Large intestine (tissue), 3 donors: ENCODE measurements at regions not wholly inside any gene's neighbourhood (a gene's known extent, or its start where the extent isn't known, plus 50 kb on each side); places are given as distances from the start of the nearest gene placed in this dataset.
"Not testable (repeated sequence)": the region's sequence is repeated elsewhere in the genome, so short reads cannot be mapped to it uniquely, and the experiment has no call there.

Experiments used
- DNase-seq, 2 donors: peaks; one replicate each; pipeline versions ENCODE4 v3.0.0 to v3.0.0-alpha.2; 2013
- H3K27ac ChIP-seq: one replicate; pipeline ENCODE4 v1.5.1; 2013; ENCODE audit warnings: low read length
- H3K27me3 ChIP-seq: 2 replicates; pipeline ENCODE4 v1.6.1; 2013; ENCODE audit warnings: low read length; ENCODE audit not compliant: control insufficient read depth, insufficient read depth
- H3K36me3 ChIP-seq: 2 replicates; pipeline ENCODE4 v1.6.1; 2013; ENCODE audit warnings: low read length; ENCODE audit not compliant: control insufficient read depth, insufficient read depth
- H3K4me1 ChIP-seq: one replicate; pipeline ENCODE4 v1.6.1; 2013; ENCODE audit warnings: low read length; ENCODE audit not compliant: control insufficient read depth, insufficient read depth
- H3K4me3 ChIP-seq: one replicate; pipeline ENCODE4 v1.5.1; 2013; ENCODE audit warnings: low read length
- H3K9me3 ChIP-seq: one replicate; pipeline ENCODE4 v1.6.1; 2013; ENCODE audit warnings: mild to moderate bottlenecking, low read depth, low read length, moderate library complexity; ENCODE audit not compliant: control insufficient read depth
- WGBS: methylation state at CpG from one replicate; pipeline ENCODE4 v1.1.5; 2013; ENCODE audit warnings: low lambda C conversion rate; ENCODE audit not compliant: insufficient coverage; 5-methylcytosine and 5-hydroxymethylcytosine counted together

DNA sequence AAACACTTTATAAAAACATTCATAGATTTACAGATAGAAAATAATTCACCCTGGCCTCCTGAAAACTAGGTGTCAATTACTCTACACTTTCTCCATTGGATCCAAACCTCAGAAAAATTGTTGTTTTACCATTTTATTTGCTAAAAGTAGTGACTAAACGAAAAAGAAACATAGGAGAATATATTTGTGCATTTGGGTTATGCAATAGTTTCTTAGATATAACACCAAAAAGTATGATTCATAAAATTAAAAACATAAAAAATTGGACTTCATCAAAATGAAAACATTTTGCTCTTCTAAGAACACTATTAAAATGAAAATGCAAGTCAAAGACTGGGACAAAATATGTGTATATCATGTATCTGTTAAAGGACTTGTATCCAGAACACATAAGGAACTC, 671.3 kb downstream of the MAFB start:
- Histone ChIP-seq H3K9me3 (no peaks in the 10 kb centered on the region), H3K4me3 (no peak overlapping the region), H3K4me1 (no peaks in the 10 kb centered on the region), H3K27ac (no peak overlapping the region), H3K27me3 (no peaks in the 10 kb centered on the region), H3K36me3 (no peaks in the 10 kb centered on the region)
- DNase-seq: no peak
- 75% methylated on average over 1 of the region's 1 CpG for WGBS

DNA sequence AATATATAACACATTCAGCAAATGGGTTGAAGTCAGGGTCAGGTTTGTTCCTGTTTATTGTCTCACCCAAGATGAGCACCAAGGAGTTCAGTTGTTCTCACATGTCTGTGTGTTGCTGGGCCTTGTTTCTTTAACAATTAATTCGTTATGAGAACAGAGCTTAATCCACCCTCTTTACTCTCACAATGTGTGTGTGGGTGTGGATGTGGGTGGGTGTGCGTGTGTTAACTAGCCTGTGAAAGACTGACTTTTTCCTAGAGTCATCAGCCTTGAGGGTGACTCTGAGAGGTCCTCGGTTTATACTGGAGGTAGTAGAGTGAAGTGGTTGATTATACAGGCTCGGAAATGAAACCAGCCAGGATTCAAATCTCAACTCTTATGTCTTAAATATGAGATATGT, 672.1 kb downstream of the MAFB start:
- Histone ChIP-seq H3K27me3 (no peaks in the 10 kb centered on the region), H3K4me1 (no peaks in the 10 kb centered on the region), H3K4me3 (no peak overlapping the region), H3K36me3 (no peaks in the 10 kb centered on the region), H3K27ac (no peak overlapping the region), H3K9me3 (no peaks in the 10 kb centered on the region)
- no peak for DNase-seq
- no CpG with 5 or more reads among the region's 4 CpGs for WGBS

DNA sequence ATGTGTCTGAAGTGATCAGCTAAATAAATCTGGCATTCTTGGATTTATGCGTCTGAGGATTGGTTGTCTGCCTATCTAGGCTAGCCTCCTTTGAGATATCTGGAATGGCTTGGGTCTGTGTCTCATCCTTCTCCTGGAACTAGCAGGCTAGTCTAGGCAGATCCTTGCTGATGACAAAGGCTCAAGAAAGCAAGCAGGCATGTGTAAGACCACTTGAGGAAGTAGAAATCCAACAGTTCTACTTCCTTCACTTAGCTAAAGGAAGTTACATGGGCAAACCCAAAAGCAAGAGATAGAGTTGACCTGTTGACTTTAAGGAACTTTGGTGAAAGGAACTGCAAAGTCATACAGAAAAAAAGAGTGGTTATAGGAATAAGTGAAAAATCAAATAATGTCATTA, 672.6 kb downstream of the MAFB start:
- H3K9me3 ChIP-seq: no peaks in the 10 kb centered on the region
- H3K36me3 ChIP-seq: no peaks in the 10 kb centered on the region
- WGBS: no CpG with 5 or more reads among the region's 1 CpG
- no peaks in the 10 kb centered on the region for H3K27me3 ChIP-seq
- no peak for DNase-seq
- H3K27ac ChIP-seq: no peak overlapping the region
- no peak overlapping the region for H3K4me3 ChIP-seq
- no peaks in the 10 kb centered on the region for H3K4me1 ChIP-seq

DNA sequence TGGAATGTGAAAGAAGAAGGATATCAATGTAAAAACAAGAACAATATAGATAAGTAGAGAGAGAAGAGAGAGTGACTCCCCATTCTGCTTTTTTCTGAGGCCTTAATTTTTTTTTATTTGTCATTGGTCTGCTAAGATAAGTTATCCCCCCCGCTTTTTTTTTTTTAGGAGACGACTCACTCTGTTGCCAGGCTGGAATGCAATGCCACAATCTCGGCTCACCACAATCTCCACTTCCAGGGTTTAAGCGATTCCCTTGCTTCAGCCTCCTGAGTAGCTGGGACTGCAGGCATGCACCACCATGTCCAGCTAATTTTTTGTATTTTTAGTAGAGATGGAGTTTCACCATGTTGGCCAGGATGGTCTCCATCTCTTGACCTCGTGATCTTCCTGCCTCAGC, 677.0 kb downstream of the MAFB start:
- not testable (repeated sequence) for H3K27me3 ChIP-seq, H3K4me1 ChIP-seq, H3K27ac ChIP-seq, H3K9me3 ChIP-seq, DNase-seq, H3K36me3 ChIP-seq, H3K4me3 ChIP-seq
- WGBS: no CpG with 5 or more reads among the region's 5 CpGs

DNA sequence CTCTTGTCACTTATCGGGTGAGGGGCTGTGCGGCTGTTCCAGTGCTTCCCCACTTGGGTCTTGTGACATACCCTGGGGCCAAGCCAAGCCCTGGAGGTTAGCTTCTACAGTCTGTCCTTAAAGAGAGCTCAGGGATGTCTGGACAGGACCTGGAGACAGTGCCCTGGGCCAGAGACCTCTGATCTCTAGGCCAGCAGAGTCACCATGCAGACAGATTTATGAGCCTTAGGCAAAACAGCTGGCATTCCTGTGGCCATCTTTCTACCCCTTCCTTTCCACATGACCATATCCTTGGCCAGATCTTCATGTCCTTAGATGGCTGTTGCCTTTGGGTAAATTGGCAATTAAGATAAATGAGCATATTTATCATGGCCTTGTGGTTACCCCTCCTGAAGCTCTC, 678.6 kb downstream of the MAFB start:
- no peaks in the 10 kb centered on the region for H3K27me3 ChIP-seq

DNA sequence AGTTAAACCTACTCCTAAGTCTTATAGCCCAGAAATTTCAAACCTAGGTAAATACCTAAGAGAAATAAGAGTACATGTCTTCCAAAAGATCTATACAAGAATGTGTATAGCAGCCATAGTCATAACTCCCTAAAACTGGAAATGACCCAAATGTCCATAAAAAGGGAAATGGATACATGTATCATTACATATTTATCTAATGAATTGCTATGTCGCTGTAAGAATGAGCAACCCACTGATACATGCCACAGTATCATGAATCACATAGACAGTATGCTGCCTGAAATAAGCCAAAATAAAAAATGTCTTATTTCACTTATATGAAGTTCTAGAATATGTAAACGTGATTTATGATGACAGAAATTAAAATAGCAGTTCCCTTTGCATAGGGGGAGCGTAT, 679.5 kb downstream of the MAFB start:
- no CpG with 5 or more reads among the region's 3 CpGs for WGBS
- H3K27me3 ChIP-seq: no peaks in the 10 kb centered on the region
- no peak overlapping the region for H3K4me3 ChIP-seq
- no peaks in the 10 kb centered on the region for H3K36me3 ChIP-seq
- DNase-seq: no peak
- H3K4me1 ChIP-seq: no peaks in the 10 kb centered on the region
- no peaks in the 10 kb centered on the region for H3K9me3 ChIP-seq
- no peak overlapping the region for H3K27ac ChIP-seq

More for the DNA sequence above, 678.6 kb downstream of the MAFB start:
- no peak overlapping the region for H3K4me3 ChIP-seq
- H3K36me3 ChIP-seq: no peaks in the 10 kb centered on the region
- no peaks in the 10 kb centered on the region for H3K9me3 ChIP-seq
- no CpG with 5 or more reads among the region's 2 CpGs for WGBS
- H3K4me1 ChIP-seq: no peaks in the 10 kb centered on the region
- DNase-seq: no peak
- no peak overlapping the region for H3K27ac ChIP-seq

DNA sequence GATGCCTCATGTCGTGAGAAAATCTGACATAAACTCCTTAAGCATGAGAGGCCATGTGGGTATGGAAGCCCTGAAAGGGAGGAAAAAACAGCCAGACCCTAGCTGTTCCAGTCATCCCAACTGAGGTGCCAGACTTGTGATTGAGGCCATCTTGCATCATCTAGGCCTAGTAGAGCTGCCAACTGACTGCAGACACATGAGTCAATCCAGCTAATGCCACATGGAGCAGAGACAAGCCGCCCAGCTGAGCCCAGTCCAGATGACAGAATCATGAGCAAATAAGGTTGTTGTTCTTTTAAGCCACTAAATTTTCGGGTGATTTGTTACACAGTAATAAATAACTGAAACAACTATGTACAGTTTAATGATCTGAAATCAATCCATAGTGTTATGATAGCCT, 680.9 kb downstream of the MAFB start:
- no peak overlapping the region for H3K27ac ChIP-seq
- H3K4me3 ChIP-seq: no peak overlapping the region
- no peak for DNase-seq
- H3K36me3 ChIP-seq: no peaks in the 10 kb centered on the region
- H3K9me3 ChIP-seq: no peaks in the 10 kb centered on the region
- H3K4me1 ChIP-seq: no peaks in the 10 kb centered on the region
- WGBS: 80% methylated on average over 1 of the region's 3 CpGs
- no peaks in the 10 kb centered on the region for H3K27me3 ChIP-seq

DNA sequence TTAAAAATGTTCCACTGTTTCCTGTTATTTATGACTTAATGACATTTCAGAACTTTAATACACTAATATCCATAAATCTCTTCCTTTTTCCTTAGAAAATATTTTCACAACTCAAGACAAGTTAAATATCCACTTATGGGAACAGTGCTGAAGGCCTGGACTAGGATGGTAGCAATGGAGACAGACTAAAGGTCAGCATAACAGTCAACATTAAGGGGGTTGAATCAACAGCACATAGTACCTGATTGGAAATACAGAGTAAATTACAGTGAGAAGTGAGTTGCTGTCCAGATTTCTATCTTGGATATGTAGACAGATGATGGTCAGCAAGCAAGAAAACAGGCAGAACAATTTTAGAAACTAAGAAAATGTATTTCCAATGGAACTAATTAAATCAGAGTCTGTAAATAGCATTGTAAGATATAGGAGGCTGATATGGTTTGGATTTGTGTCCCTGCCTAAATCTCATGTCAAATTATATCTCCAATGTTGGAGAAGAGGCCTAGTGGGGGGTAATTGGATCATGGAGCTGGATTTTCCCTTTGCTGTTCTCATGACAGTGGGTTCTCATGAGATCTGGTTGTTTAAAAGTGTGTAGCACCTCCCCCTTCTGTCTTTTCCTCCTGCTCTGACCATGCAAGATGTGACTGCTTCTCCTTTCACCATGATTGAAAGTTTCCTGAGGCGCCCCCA, 682.7 kb downstream of the MAFB start:
- no peak overlapping the region for H3K4me3 ChIP-seq
- H3K36me3 ChIP-seq: no peaks in the 10 kb centered on the region
- DNase-seq: no peak
- no CpG with 5 or more reads among the region's 1 CpG for WGBS
- H3K27me3 ChIP-seq: no peaks in the 10 kb centered on the region
- no peaks in the 10 kb centered on the region for H3K4me1 ChIP-seq
- no peak overlapping the region for H3K27ac ChIP-seq
- H3K9me3 ChIP-seq: no peaks in the 10 kb centered on the region

DNA sequence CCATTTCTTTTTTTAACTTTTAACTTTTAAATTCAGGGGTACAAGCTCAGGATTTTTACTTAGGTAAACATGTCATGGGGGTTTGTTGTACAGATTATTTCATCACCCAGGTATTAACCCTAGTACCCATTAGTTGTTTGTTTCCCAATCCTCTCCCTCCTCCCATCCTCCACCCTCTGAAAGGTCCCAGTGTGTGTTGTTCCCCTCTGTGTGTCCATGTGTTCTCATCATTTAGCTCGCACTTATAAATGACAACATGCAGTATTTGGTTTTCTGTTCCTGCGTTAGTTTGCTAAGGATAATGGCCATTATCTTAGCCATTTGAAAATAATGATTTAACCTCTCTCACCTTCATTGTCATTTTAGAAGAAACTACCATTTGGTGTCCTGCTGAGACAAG, 684.9 kb downstream of the MAFB start:
- DNase-seq, H3K27me3 ChIP-seq, H3K4me1 ChIP-seq, H3K9me3 ChIP-seq, H3K4me3 ChIP-seq, H3K36me3 ChIP-seq, H3K27ac ChIP-seq: not testable (repeated sequence)
- 100% methylated on average over 1 of the region's 2 CpGs for WGBS

DNA sequence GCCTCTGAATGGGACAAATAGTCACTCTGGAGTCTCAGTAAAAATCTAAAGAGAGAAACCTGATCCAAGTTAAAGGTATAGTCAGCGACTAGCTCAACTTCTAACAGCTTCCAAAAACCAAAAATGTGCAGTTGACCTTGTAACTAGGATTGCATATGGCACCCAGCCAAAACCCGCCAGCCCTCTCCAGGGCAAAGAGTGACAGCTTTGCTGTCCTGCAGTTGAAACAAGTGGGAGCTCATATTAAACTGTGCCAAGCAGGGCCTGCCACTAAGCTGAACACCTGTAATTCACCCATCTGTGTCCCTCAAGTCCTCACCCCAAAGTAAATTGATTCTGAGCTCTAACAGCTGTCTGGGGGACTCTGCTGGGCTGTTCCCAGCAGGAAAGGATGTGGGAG, 695.3 kb downstream of the MAFB start:
- no peaks in the 10 kb centered on the region for H3K36me3 ChIP-seq
- H3K27ac ChIP-seq: no peak overlapping the region
- no peak overlapping the region for H3K4me3 ChIP-seq
- no peaks in the 10 kb centered on the region for H3K4me1 ChIP-seq
- no peaks in the 10 kb centered on the region for H3K9me3 ChIP-seq
- no peaks in the 10 kb centered on the region for H3K27me3 ChIP-seq
- DNase-seq: no peak
- WGBS: no CpG with 5 or more reads among the region's 2 CpGs

DNA sequence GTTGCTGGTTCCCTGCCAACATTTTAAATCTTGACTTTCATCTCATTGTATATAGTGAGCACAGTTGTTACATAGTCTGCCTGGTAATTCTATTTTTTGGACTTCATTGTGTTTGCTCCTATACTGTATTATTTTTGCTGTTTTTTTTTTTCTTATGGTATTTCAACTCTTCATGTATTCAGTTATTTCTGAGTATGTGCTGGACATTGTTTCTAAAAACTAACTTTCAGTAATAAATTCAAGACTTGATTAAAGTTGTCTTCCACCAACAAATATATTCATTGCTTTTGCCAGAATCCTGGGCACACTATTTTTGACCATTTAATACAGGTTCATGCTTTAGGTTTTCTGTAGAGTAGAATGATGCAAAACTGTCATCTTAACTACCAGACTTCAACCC, 698.3 kb downstream of the MAFB start:
- H3K4me1 ChIP-seq: peaks cover 3% of the 10 kb centered on the region
- DNase-seq: no peak
- no peak overlapping the region for H3K4me3 ChIP-seq
- H3K27me3 ChIP-seq: no peaks in the 10 kb centered on the region
- H3K9me3 ChIP-seq: no peaks in the 10 kb centered on the region
- no peak overlapping the region for H3K27ac ChIP-seq
- H3K36me3 ChIP-seq: no peaks in the 10 kb centered on the region
